ENCODE measurements at regions not wholly inside any gene's neighbourhood (a gene's known extent, or its start where the extent isn't known, plus 50 kb on each side); places are given as distances from the start of the nearest gene placed in this dataset.

DNA sequence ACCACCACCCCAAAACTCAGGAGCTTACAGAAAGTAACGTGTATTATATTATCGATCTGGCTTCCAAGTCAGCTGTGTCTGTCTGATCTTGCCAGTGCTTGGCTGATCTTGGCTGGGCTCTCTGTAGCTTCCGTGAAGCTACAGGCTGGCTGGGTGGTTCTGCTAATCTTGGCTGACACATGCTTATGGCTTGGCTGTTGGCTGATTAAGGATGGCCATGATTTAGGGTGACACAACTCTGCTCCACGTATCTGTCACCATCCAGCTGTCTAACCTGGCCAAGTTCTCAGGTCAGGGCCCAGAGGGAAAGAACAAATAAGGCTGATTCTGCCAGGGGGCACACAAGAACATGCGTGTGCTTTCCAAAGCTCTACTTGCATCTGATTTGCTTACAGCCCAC lies 64.7 kb upstream of the PRL start (continued):
- TF ChIP-seq, protein P1, sequence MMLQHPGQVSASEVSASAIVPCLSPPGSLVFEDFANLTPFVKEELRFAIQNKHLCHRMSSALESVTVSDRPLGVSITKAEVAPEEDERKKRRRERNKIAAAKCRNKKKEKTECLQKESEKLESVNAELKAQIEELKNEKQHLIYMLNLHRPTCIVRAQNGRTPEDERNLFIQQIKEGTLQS (IDR thresholded peaks at IDR 0.05) = no peak
- no peak for TF ChIP-seq FOXA2 (IDR thresholded peaks at IDR 0.05)
- TF ChIP-seq, protein P2, sequence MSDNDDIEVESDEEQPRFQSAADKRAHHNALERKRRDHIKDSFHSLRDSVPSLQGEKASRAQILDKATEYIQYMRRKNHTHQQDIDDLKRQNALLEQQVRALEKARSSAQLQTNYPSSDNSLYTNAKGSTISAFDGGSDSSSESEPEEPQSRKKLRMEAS (IDR thresholded peaks at IDR 0.05) = no peak
- TF ChIP-seq FOXA1 (IDR thresholded peaks at IDR 0.05) = no peak
- no peak for TF ChIP-seq SP1 (IDR thresholded peaks at IDR 0.05)
- TF ChIP-seq TAF1 (conservative IDR thresholded peaks at IDR 0.05) = no peak
- no peak for TF ChIP-seq EGR1 (IDR thresholded peaks at IDR 0.05; ENCODE audit: low read depth in 2 of 2)
- TF ChIP-seq, protein P3, sequence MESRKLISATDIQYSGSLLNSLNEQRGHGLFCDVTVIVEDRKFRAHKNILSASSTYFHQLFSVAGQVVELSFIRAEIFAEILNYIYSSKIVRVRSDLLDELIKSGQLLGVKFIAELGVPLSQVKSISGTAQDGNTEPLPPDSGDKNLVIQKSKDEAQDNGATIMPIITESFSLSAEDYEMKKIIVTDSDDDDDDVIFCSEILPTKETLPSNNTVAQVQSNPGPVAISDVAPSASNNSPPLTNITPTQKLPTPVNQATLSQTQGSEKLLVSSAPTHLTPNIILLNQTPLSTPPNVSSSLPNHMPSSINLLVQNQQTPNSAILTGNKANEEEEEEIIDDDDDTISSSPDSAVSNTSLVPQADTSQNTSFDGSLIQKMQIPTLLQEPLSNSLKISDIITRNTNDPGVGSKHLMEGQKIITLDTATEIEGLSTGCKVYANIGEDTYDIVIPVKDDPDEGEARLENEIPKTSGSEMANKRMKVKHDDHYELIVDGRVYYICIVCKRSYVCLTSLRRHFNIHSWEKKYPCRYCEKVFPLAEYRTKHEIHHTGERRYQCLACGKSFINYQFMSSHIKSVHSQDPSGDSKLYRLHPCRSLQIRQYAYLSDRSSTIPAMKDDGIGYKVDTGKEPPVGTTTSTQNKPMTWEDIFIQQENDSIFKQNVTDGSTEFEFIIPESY (IDR thresholded peaks at IDR 0.05) = no peak
- no peak for TF ChIP-seq NR2F2 (IDR thresholded peaks at IDR 0.05)
- TF ChIP-seq HNF4A (conservative IDR thresholded peaks at IDR 0.05) = no peak
- TF ChIP-seq RAD21 (IDR thresholded peaks at IDR 0.05) = no peak
- no peak for TF ChIP-seq RXRA (IDR thresholded peaks at IDR 0.05)

DNA sequence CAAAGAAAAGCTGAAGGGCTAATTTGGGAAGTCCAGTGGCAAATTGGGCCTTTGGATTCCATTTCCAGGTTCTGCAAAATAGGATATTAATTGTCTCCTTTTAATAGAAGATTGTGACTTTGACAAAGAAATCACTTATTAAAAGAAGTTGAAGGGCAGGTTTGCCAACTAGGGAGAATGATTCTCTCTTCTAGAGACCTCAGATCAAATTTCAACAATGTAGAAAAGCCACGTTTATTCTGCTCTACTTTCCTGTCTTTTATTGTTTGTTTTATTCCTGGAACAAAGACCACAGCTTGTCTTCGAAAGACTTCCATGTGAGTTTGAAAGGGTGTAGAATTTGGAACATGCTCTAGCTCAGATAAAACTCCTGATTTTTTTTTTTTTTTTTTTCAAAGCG lies 65.5 kb upstream of the PRL start:
- H3K4me1 ChIP-seq (ENCODE audit: control insufficient read depth in 4 of 4, insufficient read depth in 4 of 4, low read length in 3 of 4) = peaks cover 0 to 5% (median 0%) of the 10 kb centered on the region in 4 donors
- no peak for TF ChIP-seq SP1 (IDR thresholded peaks at IDR 0.05)
- TF ChIP-seq, protein P2 (IDR thresholded peaks at IDR 0.05) = no peak
- no peak for TF ChIP-seq TAF1 (conservative IDR thresholded peaks at IDR 0.05)
- no peak for TF ChIP-seq GABPA (IDR thresholded peaks at IDR 0.05 in 1 of 2, conservative IDR thresholded peaks at IDR 0.05 in 1 of 2)
- TF ChIP-seq RAD21 (IDR thresholded peaks at IDR 0.05) = no peak
- DNase-seq (ENCODE audit: low spot score) = no peak
- H3K4me3 ChIP-seq (ENCODE audit: low read depth in 1 of 3, low read length in 3 of 3) = no peak overlapping the region
- no peaks in the 10 kb centered on the region for H3K9me3 ChIP-seq (ENCODE audit: control insufficient read depth in 4 of 4, low read length in 3 of 4)
- H3K36me3 ChIP-seq (ENCODE audit: control insufficient read depth in 4 of 4, insufficient read depth in 3 of 4, low read depth in 1 of 4, low read length in 3 of 4) = no peaks in the 10 kb centered on the region
- H3K27me3 ChIP-seq (ENCODE audit: control insufficient read depth in 4 of 4, insufficient read depth in 4 of 4, low read length in 3 of 4) = no peaks in the 10 kb centered on the region
- no peak overlapping the region for H3K9ac ChIP-seq (ENCODE audit: low read depth in 1 of 2, low read length in 2 of 2)
- no peak overlapping the region for H3K27ac ChIP-seq (ENCODE audit: low read depth in 1 of 2, low read length in 2 of 2)
- WGBS = 48% methylated on average over 3 of the region's 3 CpGs

DNA sequence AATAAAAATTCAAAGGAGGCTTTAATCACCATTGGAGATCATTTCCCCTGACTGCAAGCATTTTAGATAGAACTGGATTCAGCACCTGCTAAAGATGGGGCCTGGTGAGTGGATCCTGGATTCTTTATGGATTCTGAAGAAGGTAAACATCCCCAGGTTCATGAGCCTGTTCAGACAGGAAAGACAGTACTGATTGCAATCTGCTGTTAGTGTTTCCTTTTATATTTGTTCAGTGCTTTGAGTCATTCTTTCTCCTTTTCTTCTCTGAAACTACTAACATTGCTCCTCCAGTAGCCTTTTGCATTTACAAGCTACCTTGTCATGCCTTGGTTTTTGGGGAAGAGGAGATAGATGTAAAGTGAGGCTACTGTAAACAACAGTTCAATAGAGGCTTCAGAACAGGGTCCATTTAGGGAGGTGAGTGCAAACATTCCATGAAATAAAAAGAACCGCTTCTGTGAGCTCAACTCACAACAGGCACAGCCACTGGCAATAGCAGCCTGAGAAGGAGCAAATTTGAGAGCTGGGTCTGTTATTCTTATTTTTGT lies 66.4 kb upstream of the PRL start:
- Histone ChIP-seq H3K27me3 (ENCODE audit: control insufficient read depth in 4 of 4, insufficient read depth in 4 of 4, low read length in 3 of 4) (no peaks in the 10 kb centered on the region), H3K4me3 (ENCODE audit: low read depth in 1 of 3, low read length in 3 of 3) (no peak overlapping the region), H3K27ac (ENCODE audit: low read depth in 1 of 2, low read length in 2 of 2) (no peak overlapping the region), H3K9me3 (ENCODE audit: control insufficient read depth in 4 of 4, low read length in 3 of 4) (no peaks in the 10 kb centered on the region), H3K9ac (ENCODE audit: low read depth in 1 of 2, low read length in 2 of 2) (no peak overlapping the region), H3K4me1 (ENCODE audit: control insufficient read depth in 4 of 4, insufficient read depth in 4 of 4, low read length in 3 of 4) (peaks cover 0 to 5% (median 0%) of the 10 kb centered on the region in 4 donors), H3K36me3 (ENCODE audit: control insufficient read depth in 4 of 4, insufficient read depth in 3 of 4, low read depth in 1 of 4, low read length in 3 of 4) (no peaks in the 10 kb centered on the region)
- DNase-seq (ENCODE audit: low spot score) = no peak
- WGBS = 81% methylated on average over 1 of the region's 1 CpG
- no peak for TF ChIP-seq HNF4G (IDR thresholded peaks at IDR 0.05)
- no peak for TF ChIP-seq YY1 (IDR thresholded peaks at IDR 0.05)
- TF ChIP-seq, protein P4, sequence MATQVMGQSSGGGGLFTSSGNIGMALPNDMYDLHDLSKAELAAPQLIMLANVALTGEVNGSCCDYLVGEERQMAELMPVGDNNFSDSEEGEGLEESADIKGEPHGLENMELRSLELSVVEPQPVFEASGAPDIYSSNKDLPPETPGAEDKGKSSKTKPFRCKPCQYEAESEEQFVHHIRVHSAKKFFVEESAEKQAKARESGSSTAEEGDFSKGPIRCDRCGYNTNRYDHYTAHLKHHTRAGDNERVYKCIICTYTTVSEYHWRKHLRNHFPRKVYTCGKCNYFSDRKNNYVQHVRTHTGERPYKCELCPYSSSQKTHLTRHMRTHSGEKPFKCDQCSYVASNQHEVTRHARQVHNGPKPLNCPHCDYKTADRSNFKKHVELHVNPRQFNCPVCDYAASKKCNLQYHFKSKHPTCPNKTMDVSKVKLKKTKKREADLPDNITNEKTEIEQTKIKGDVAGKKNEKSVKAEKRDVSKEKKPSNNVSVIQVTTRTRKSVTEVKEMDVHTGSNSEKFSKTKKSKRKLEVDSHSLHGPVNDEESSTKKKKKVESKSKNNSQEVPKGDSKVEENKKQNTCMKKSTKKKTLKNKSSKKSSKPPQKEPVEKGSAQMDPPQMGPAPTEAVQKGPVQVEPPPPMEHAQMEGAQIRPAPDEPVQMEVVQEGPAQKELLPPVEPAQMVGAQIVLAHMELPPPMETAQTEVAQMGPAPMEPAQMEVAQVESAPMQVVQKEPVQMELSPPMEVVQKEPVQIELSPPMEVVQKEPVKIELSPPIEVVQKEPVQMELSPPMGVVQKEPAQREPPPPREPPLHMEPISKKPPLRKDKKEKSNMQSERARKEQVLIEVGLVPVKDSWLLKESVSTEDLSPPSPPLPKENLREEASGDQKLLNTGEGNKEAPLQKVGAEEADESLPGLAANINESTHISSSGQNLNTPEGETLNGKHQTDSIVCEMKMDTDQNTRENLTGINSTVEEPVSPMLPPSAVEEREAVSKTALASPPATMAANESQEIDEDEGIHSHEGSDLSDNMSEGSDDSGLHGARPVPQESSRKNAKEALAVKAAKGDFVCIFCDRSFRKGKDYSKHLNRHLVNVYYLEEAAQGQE (IDR thresholded peaks at IDR 0.05) = no peak
- TF ChIP-seq, protein P3 (IDR thresholded peaks at IDR 0.05) = no peak
- TF ChIP-seq, protein P2 (IDR thresholded peaks at IDR 0.05) = no peak
- TF ChIP-seq FOXA1 (IDR thresholded peaks at IDR 0.05) = no peak
- no peak for TF ChIP-seq EGR1 (IDR thresholded peaks at IDR 0.05; ENCODE audit: low read depth in 2 of 2)
- TF ChIP-seq, protein P5, sequence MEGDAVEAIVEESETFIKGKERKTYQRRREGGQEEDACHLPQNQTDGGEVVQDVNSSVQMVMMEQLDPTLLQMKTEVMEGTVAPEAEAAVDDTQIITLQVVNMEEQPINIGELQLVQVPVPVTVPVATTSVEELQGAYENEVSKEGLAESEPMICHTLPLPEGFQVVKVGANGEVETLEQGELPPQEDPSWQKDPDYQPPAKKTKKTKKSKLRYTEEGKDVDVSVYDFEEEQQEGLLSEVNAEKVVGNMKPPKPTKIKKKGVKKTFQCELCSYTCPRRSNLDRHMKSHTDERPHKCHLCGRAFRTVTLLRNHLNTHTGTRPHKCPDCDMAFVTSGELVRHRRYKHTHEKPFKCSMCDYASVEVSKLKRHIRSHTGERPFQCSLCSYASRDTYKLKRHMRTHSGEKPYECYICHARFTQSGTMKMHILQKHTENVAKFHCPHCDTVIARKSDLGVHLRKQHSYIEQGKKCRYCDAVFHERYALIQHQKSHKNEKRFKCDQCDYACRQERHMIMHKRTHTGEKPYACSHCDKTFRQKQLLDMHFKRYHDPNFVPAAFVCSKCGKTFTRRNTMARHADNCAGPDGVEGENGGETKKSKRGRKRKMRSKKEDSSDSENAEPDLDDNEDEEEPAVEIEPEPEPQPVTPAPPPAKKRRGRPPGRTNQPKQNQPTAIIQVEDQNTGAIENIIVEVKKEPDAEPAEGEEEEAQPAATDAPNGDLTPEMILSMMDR (IDR thresholded peaks at IDR 0.05; ENCODE audit: low read depth, low read length, missing input control) = no peak
- no peak for TF ChIP-seq SP1 (IDR thresholded peaks at IDR 0.05)
- no peak for TF ChIP-seq JUND (IDR thresholded peaks at IDR 0.05)
- no peak for TF ChIP-seq RXRA (IDR thresholded peaks at IDR 0.05)
- no peak for TF ChIP-seq RAD21 (IDR thresholded peaks at IDR 0.05)
- TF ChIP-seq HNF4A (conservative IDR thresholded peaks at IDR 0.05) = no peak
- no peak for TF ChIP-seq NR2F2 (IDR thresholded peaks at IDR 0.05)
- no peak for TF ChIP-seq TAF1 (conservative IDR thresholded peaks at IDR 0.05)
- TF ChIP-seq FOXA2 (IDR thresholded peaks at IDR 0.05) = no peak
- no peak for TF ChIP-seq GABPA (IDR thresholded peaks at IDR 0.05 in 1 of 2, conservative IDR thresholded peaks at IDR 0.05 in 1 of 2)
